ENCODE measurements at regions not wholly inside any gene's neighbourhood (a gene's known extent, or its start where the extent isn't known, plus 50 kb on each side); places are given as distances from the start of the nearest gene placed in this dataset.

- no peaks in the 10 kb centered on the region for H3K9me3 Mint-ChIP-seq
- H3K4me3 Mint-ChIP-seq: no peak overlapping the region
- no peak overlapping the region for H3K27ac Mint-ChIP-seq
- H3K36me3 Mint-ChIP-seq: no peaks in the 10 kb centered on the region
- H3K27me3 Mint-ChIP-seq: peaks cover 26% of the 10 kb centered on the region
- no peak for DNase-seq
- no peaks in the 10 kb centered on the region for H3K4me1 Mint-ChIP-seq
- CTCF ChIA-PET: interaction anchor here (0.9 kb wide), 1 partner anchor 54 kb away, joined by 4 read pairs; no protein-coding TSS in a partner anchor
Observed at GRCh38 chr2:120607506-120607905, 128.2 kb upstream of the GLI2 start.

GRCh38 chr2:120607996-120608395, 127.7 kb upstream of the GLI2 start:
- Mint-ChIP-seq H3K27ac (no peak overlapping the region), H3K27me3 (peaks cover 26% of the 10 kb centered on the region), H3K4me3 (no peak overlapping the region), H3K4me1 (no peaks in the 10 kb centered on the region), H3K36me3 (no peaks in the 10 kb centered on the region), H3K9me3 (no peaks in the 10 kb centered on the region)
- DNase-seq: no peak
- CTCF ChIA-PET: interaction anchor here (0.9 kb wide), 1 partner anchor 55 kb away, joined by 4 read pairs; no protein-coding TSS in a partner anchor

GRCh38 chr2:120609826-120610395, 125.8 kb upstream of the GLI2 start:
- DNase-seq: no peak
- Mint-ChIP-seq H3K36me3 (no peaks in the 10 kb centered on the region), H3K27me3 (peaks cover 26% of the 10 kb centered on the region), H3K4me3 (no peak overlapping the region), H3K9me3 (no peaks in the 10 kb centered on the region), H3K4me1 (no peaks in the 10 kb centered on the region), H3K27ac (no peak overlapping the region)
- CTCF ChIA-PET: no interaction called here

GRCh38 chr2:120611016-120611415, 124.7 kb upstream of the GLI2 start:
- Mint-ChIP-seq H3K4me3 (no peak overlapping the region), H3K27me3 (peaks cover 17% of the 10 kb centered on the region), H3K36me3 (no peaks in the 10 kb centered on the region), H3K4me1 (no peaks in the 10 kb centered on the region), H3K27ac (no peak overlapping the region), H3K9me3 (no peaks in the 10 kb centered on the region)
- DNase-seq: no peak
- CTCF ChIA-PET: no interaction called here

GRCh38 chr2:120611961-120612360, 123.7 kb upstream of the GLI2 start:
- Mint-ChIP-seq H3K27ac (no peak overlapping the region), H3K9me3 (no peaks in the 10 kb centered on the region), H3K27me3 (peaks cover 9% of the 10 kb centered on the region), H3K36me3 (no peaks in the 10 kb centered on the region), H3K4me1 (no peaks in the 10 kb centered on the region), H3K4me3 (no peak overlapping the region)
- DNase-seq: no peak
- CTCF ChIA-PET: no interaction called here

GRCh38 chr2:120612471-120612870, 123.2 kb upstream of the GLI2 start:
- no peak for DNase-seq
- Mint-ChIP-seq H3K9me3 (no peaks in the 10 kb centered on the region), H3K27me3 (peaks cover 10% of the 10 kb centered on the region), H3K4me1 (no peaks in the 10 kb centered on the region), H3K4me3 (no peak overlapping the region), H3K27ac (no peak overlapping the region), H3K36me3 (no peaks in the 10 kb centered on the region)
- CTCF ChIA-PET: no interaction called here

GRCh38 chr2:120612931-120613330, 122.7 kb upstream of the GLI2 start:
- no peak overlapping the region for H3K27ac Mint-ChIP-seq
- no peak for DNase-seq
- H3K4me1 Mint-ChIP-seq: no peaks in the 10 kb centered on the region
- no peak overlapping the region for H3K4me3 Mint-ChIP-seq
- H3K9me3 Mint-ChIP-seq: no peaks in the 10 kb centered on the region
- H3K27me3 Mint-ChIP-seq: peaks cover 7% of the 10 kb centered on the region
- CTCF ChIA-PET: no interaction called here
- H3K36me3 Mint-ChIP-seq: no peaks in the 10 kb centered on the region

GRCh38 chr2:120613742-120614571, 121.7 kb upstream of the GLI2 start:
- no peak overlapping the region for H3K27ac Mint-ChIP-seq
- H3K4me3 Mint-ChIP-seq: no peak overlapping the region
- H3K36me3 Mint-ChIP-seq: no peaks in the 10 kb centered on the region
- H3K4me1 Mint-ChIP-seq: no peaks in the 10 kb centered on the region
- H3K9me3 Mint-ChIP-seq: no peaks in the 10 kb centered on the region
- peaks cover 3% of the 10 kb centered on the region for H3K27me3 Mint-ChIP-seq
- DNase-seq: no peak
- CTCF ChIA-PET: no interaction called here

GRCh38 chr2:120614901-120615300, 120.8 kb upstream of the GLI2 start:
- Mint-ChIP-seq H3K4me3 (no peak overlapping the region), H3K27me3 (peaks cover 3% of the 10 kb centered on the region), H3K27ac (no peak overlapping the region), H3K36me3 (no peaks in the 10 kb centered on the region), H3K4me1 (no peaks in the 10 kb centered on the region), H3K9me3 (no peaks in the 10 kb centered on the region)
- DNase-seq: no peak
- CTCF ChIA-PET: no interaction called here

- Mint-ChIP-seq H3K4me3 (no peak overlapping the region), H3K27me3 (peaks cover 3% of the 10 kb centered on the region), H3K9me3 (no peaks in the 10 kb centered on the region), H3K27ac (no peak overlapping the region), H3K36me3 (no peaks in the 10 kb centered on the region), H3K4me1 (no peaks in the 10 kb centered on the region)
- CTCF ChIA-PET: no interaction called here
- DNase-seq: no peak
Observed at GRCh38 chr2:120616261-120616660, 119.4 kb upstream of the GLI2 start.

- DNase-seq: no peak
- CTCF ChIA-PET: no interaction called here
- H3K4me3 Mint-ChIP-seq: no peak overlapping the region
- peaks cover 3% of the 10 kb centered on the region for H3K27me3 Mint-ChIP-seq
- no peak overlapping the region for H3K27ac Mint-ChIP-seq
- H3K36me3 Mint-ChIP-seq: no peaks in the 10 kb centered on the region
- no peaks in the 10 kb centered on the region for H3K9me3 Mint-ChIP-seq
- H3K4me1 Mint-ChIP-seq: no peaks in the 10 kb centered on the region
Observed at GRCh38 chr2:120617055-120617454, 118.6 kb upstream of the GLI2 start.

GRCh38 chr2:120618830-120619229, 116.8 kb upstream of the GLI2 start:
- Mint-ChIP-seq H3K36me3 (no peaks in the 10 kb centered on the region), H3K4me1 (no peaks in the 10 kb centered on the region), H3K27ac (no peak overlapping the region), H3K4me3 (no peak overlapping the region), H3K9me3 (no peaks in the 10 kb centered on the region), H3K27me3 (peaks cover 3% of the 10 kb centered on the region)
- DNase-seq: no peak
- CTCF ChIA-PET: no interaction called here

GRCh38 chr2:120619579-120619978, 116.1 kb upstream of the GLI2 start:
- Mint-ChIP-seq H3K9me3 (no peaks in the 10 kb centered on the region), H3K36me3 (no peaks in the 10 kb centered on the region), H3K27ac (no peak overlapping the region), H3K27me3 (peaks cover 4% of the 10 kb centered on the region), H3K4me1 (no peaks in the 10 kb centered on the region), H3K4me3 (no peak overlapping the region)
- CTCF ChIA-PET: no interaction called here
- DNase-seq: no peak

- CTCF ChIA-PET: no interaction called here
- H3K27ac Mint-ChIP-seq: no peak overlapping the region
- H3K36me3 Mint-ChIP-seq: no peaks in the 10 kb centered on the region
- no peaks in the 10 kb centered on the region for H3K9me3 Mint-ChIP-seq
- peaks cover 10% of the 10 kb centered on the region for H3K27me3 Mint-ChIP-seq
- no peaks in the 10 kb centered on the region for H3K4me1 Mint-ChIP-seq
- H3K4me3 Mint-ChIP-seq: no peak overlapping the region
- DNase-seq: no peak
Observed at GRCh38 chr2:120620025-120620793, 115.5 kb upstream of the GLI2 start.
